Neural cell (in vitro differentiated cells): ENCODE measurements at regions not wholly inside any gene's neighbourhood (a gene's known extent, or its start where the extent isn't known, plus 50 kb on each side); places are given as distances from the start of the nearest gene placed in this dataset.

Experiments used
- EZH2 ChIP-seq: fragments of 200-600, 300-800 bp; shearing (Covaris generic), sonication (generic); IDR thresholded peaks from 2 replicates; pipeline ENCODE4 v1.6.1; 2014; ENCODE audit warnings: antibody characterized with exemption, low read length, borderline replicate concordance, mild to moderate bottlenecking; ENCODE audit not compliant: insufficient read depth, poor library complexity, severe bottlenecking
- POLR2AphosphoS5 ChIP-seq: IDR thresholded peaks from 2 replicates; pipeline ENCODE4 v1.6.1; 2012
- SMC3 ChIP-seq: fragments of 450-650 bp; conservative IDR thresholded peaks from 2 replicates; pipeline ENCODE4 v1.6.1; 2014; ENCODE audit warnings: antibody characterized with exemption, mild to moderate bottlenecking, moderate library complexity; ENCODE audit not compliant: poor library complexity
- TF ChIP-seq, protein P1 (sequence below): fragments of 450-650 bp; IDR thresholded peaks from 2 replicates; pipeline ENCODE4 v1.5.1; 2014; ENCODE audit warnings: antibody characterized with exemption, mild to moderate bottlenecking, moderate library complexity; ENCODE audit not compliant: poor library complexity, severe bottlenecking
- TF ChIP-seq, protein P2 (sequence below): IDR thresholded peaks from 2 replicates; pipeline ENCODE4 v1.6.1; 2012; ENCODE audit warnings: borderline replicate concordance

DNA sequence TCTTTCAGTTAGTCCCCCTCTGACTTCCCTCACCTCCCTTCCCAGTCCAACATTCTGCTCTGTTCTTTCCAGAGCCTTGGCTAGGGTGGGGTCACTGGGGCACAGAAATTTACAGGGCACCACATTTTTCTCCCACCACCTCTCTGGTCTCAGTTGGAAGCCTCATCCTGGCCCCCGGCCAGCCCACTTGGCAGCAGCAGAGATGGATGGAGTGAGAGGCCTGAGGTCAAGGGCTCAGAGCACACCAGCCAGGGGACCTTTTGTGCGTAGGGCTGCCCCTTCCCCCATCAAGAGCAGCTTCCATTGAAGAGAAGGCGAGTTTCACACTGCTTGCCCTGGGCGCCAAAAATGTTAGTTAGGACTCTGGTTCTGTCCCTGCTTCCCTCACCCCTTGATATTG is 230.9 kb downstream of the SOX3 start:
- TF ChIP-seq, protein P1, sequence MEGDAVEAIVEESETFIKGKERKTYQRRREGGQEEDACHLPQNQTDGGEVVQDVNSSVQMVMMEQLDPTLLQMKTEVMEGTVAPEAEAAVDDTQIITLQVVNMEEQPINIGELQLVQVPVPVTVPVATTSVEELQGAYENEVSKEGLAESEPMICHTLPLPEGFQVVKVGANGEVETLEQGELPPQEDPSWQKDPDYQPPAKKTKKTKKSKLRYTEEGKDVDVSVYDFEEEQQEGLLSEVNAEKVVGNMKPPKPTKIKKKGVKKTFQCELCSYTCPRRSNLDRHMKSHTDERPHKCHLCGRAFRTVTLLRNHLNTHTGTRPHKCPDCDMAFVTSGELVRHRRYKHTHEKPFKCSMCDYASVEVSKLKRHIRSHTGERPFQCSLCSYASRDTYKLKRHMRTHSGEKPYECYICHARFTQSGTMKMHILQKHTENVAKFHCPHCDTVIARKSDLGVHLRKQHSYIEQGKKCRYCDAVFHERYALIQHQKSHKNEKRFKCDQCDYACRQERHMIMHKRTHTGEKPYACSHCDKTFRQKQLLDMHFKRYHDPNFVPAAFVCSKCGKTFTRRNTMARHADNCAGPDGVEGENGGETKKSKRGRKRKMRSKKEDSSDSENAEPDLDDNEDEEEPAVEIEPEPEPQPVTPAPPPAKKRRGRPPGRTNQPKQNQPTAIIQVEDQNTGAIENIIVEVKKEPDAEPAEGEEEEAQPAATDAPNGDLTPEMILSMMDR: no peak
- TF ChIP-seq SMC3 (no peak), EZH2 (no peak), POLR2AphosphoS5 (no peak)
- TF ChIP-seq, protein P2, sequence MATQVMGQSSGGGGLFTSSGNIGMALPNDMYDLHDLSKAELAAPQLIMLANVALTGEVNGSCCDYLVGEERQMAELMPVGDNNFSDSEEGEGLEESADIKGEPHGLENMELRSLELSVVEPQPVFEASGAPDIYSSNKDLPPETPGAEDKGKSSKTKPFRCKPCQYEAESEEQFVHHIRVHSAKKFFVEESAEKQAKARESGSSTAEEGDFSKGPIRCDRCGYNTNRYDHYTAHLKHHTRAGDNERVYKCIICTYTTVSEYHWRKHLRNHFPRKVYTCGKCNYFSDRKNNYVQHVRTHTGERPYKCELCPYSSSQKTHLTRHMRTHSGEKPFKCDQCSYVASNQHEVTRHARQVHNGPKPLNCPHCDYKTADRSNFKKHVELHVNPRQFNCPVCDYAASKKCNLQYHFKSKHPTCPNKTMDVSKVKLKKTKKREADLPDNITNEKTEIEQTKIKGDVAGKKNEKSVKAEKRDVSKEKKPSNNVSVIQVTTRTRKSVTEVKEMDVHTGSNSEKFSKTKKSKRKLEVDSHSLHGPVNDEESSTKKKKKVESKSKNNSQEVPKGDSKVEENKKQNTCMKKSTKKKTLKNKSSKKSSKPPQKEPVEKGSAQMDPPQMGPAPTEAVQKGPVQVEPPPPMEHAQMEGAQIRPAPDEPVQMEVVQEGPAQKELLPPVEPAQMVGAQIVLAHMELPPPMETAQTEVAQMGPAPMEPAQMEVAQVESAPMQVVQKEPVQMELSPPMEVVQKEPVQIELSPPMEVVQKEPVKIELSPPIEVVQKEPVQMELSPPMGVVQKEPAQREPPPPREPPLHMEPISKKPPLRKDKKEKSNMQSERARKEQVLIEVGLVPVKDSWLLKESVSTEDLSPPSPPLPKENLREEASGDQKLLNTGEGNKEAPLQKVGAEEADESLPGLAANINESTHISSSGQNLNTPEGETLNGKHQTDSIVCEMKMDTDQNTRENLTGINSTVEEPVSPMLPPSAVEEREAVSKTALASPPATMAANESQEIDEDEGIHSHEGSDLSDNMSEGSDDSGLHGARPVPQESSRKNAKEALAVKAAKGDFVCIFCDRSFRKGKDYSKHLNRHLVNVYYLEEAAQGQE: no peak
